ENCODE measurements at regions not wholly inside any gene's neighbourhood (a gene's known extent, or its start where the extent isn't known, plus 50 kb on each side); places are given as distances from the start of the nearest gene placed in this dataset.

DNA sequence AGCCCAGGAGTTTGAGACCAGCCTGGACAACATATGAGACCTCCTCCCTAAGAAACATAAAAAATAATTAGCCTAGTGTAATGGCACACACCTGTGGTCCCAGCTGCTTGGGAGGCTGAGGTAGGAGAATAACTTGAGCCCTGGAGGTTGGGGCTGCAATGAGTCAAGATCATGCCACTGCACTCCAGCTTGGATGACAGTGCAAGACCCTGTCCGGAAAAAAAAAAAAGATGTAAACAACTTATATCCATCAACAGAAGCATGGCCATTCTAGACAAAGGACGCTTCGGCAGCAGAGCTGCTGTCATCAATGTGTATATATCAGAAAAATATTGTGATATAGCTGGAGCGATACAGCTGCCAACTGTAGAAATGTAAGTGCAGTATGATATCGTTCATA is 59.6 kb upstream of the ARID1B start:
- TF ChIP-seq, protein P1, sequence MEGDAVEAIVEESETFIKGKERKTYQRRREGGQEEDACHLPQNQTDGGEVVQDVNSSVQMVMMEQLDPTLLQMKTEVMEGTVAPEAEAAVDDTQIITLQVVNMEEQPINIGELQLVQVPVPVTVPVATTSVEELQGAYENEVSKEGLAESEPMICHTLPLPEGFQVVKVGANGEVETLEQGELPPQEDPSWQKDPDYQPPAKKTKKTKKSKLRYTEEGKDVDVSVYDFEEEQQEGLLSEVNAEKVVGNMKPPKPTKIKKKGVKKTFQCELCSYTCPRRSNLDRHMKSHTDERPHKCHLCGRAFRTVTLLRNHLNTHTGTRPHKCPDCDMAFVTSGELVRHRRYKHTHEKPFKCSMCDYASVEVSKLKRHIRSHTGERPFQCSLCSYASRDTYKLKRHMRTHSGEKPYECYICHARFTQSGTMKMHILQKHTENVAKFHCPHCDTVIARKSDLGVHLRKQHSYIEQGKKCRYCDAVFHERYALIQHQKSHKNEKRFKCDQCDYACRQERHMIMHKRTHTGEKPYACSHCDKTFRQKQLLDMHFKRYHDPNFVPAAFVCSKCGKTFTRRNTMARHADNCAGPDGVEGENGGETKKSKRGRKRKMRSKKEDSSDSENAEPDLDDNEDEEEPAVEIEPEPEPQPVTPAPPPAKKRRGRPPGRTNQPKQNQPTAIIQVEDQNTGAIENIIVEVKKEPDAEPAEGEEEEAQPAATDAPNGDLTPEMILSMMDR (IDR thresholded peaks at IDR 0.05) = no peak
- H3K4me1 ChIP-seq (ENCODE audit: control insufficient read depth in 1 of 2, insufficient read depth in 1 of 2, low read depth in 1 of 2, low read length in 1 of 2) = peaks cover 13 to 15% of the 10 kb centered on the region in 2 experiments
- H3K4me3 ChIP-seq (ENCODE audit: low read depth in 1 of 2, low read length in 1 of 2) = no peak overlapping the region
- no peaks in the 10 kb centered on the region for H3K9me3 ChIP-seq
- peaks cover 3% of the 10 kb centered on the region for H3K27me3 ChIP-seq
- no peaks in the 10 kb centered on the region for H3K36me3 ChIP-seq
- H3K27ac ChIP-seq = no peak overlapping the region

DNA sequence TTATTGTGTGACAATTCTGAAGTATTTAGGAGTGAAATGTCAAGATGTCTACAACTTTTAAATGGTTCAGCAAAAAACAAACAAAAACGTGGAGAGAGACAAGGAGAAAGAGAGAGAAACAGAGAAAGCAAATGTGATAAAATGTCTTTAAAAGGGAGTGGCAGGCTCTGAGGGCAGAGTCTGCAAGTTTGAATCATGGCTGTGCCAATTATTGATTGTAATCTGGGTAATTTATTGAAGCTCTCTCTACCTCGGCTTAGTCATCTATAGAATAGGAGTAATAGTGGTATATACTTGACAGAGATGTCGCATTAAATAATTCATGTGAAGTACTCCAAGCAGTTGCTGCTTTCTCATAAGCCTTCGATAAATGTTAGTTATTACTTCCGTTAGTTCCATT is 61.3 kb upstream of the ARID1B start:
- Histone ChIP-seq H3K4me1 (ENCODE audit: control insufficient read depth in 1 of 2, insufficient read depth in 1 of 2, low read depth in 1 of 2, low read length in 1 of 2) (peaks cover 13 to 15% of the 10 kb centered on the region in 2 experiments), H3K27me3 (peaks cover 3% of the 10 kb centered on the region), H3K9me3 (no peaks in the 10 kb centered on the region), H3K4me3 (ENCODE audit: low read depth in 1 of 2, low read length in 1 of 2) (no peak overlapping the region), H3K27ac (no peak overlapping the region), H3K36me3 (no peaks in the 10 kb centered on the region)
- TF ChIP-seq, protein P1 (IDR thresholded peaks at IDR 0.05) = no peak

DNA sequence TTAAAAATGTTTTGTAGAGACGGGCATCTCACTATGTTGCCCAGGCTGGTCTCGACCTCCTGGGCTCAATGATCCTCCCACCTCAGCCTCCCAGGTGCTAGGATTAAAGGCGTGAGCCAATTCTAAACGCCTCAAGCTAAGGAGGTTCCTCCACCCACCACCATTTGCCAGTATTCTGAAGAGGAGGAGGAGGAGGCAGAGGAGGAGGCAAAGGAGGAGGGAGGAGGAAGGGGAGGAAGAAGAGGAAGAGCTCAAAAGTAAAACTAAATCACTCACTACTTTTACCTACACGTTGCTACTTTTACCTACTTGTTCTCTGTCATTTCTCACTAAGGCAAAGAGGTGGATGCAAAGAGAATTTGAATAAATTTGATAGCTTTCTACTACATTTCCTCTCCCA is 63.6 kb upstream of the ARID1B start:
- Histone ChIP-seq H3K27ac (no peak overlapping the region), H3K27me3 (no peaks in the 10 kb centered on the region)
- TF ChIP-seq, protein P1 (IDR thresholded peaks at IDR 0.05) = no peak

DNA sequence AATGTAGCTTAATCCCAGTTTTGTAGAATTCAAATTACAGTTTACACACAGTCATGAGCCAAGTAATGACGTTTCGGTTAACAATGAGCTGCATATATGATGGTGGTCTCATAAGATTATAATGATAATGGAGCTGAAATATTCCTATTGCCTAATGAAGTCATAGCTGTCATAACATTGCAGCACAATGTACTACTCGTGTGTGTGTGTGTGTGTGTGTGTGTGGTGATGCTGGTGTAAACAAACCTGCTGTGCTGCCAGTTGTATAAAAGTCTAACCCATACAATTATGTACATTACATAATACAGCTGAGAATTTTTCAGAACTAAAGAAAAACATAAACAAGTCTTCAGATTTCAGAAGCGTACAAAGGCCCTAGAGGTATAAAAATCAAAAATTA is 66.7 kb upstream of the ARID1B start:
- Histone ChIP-seq H3K4me1 (ENCODE audit: control insufficient read depth in 1 of 2, insufficient read depth in 1 of 2, low read depth in 1 of 2, low read length in 1 of 2) (no peaks in the 10 kb centered on the region), H3K4me3 (ENCODE audit: low read depth in 1 of 2, low read length in 1 of 2) (no peak overlapping the region), H3K9me3 (no peaks in the 10 kb centered on the region), H3K27me3 (no peaks in the 10 kb centered on the region), H3K27ac (no peak overlapping the region), H3K36me3 (no peaks in the 10 kb centered on the region)
- TF ChIP-seq, protein P1 (IDR thresholded peaks at IDR 0.05) = no peak

More for the DNA sequence above, 63.6 kb upstream of the ARID1B start:
- H3K36me3 ChIP-seq = no peaks in the 10 kb centered on the region
- no peaks in the 10 kb centered on the region for H3K4me1 ChIP-seq (ENCODE audit: control insufficient read depth in 1 of 2, insufficient read depth in 1 of 2, low read depth in 1 of 2, low read length in 1 of 2)
- H3K4me3 ChIP-seq (ENCODE audit: low read depth in 1 of 2, low read length in 1 of 2) = no peak overlapping the region
- H3K9me3 ChIP-seq = no peaks in the 10 kb centered on the region

DNA sequence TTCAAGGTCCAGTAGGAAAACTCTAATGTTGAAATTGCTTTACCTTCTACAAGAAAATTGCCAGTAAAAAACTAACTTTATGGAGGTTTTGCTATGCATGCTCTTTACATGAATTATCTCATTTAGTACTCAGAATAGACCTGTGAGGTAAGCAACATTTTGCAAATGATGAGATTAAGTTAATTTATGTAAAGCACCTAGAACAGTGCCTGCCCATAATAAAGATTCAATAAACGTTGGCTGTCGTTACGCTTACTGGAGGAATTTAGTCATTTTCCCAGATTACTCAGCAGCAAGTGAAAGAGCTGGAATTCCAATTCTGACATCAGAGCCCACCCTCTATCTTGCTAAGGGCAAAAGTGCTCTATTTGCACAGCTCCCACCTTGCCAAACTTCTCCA is 69.4 kb upstream of the ARID1B start:
- Histone ChIP-seq H3K4me1 (ENCODE audit: control insufficient read depth in 1 of 2, insufficient read depth in 1 of 2, low read depth in 1 of 2, low read length in 1 of 2) (no peaks in the 10 kb centered on the region), H3K27ac (no peak overlapping the region), H3K4me3 (ENCODE audit: low read depth in 1 of 2, low read length in 1 of 2) (no peak overlapping the region), H3K27me3 (no peaks in the 10 kb centered on the region), H3K36me3 (no peaks in the 10 kb centered on the region), H3K9me3 (no peaks in the 10 kb centered on the region)
- TF ChIP-seq, protein P1 (IDR thresholded peaks at IDR 0.05) = no peak

DNA sequence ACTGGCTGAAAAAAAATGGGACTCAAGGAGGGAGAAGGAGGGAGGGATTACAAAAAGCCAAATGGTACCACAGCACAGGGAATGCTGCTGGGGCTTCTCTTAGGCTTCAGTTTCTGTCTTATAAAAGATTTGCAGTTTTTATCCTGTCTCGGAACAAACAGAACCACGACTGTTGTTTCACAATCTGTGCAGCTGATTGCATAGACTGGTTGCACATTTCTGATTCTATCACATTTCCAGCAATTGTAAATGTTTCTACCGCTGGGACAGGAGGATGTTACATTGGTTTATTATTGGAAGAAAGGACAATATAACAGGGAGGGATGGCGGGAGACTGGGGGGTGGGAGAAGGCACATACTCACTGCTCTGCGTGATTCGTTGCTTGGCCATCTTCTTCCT is 73.5 kb upstream of the ARID1B start:
- TF ChIP-seq, protein P1 (IDR thresholded peaks at IDR 0.05) = no peak
- H3K4me1 ChIP-seq (ENCODE audit: control insufficient read depth in 1 of 2, insufficient read depth in 1 of 2, low read depth in 1 of 2, low read length in 1 of 2) = no peaks in the 10 kb centered on the region
- H3K27ac ChIP-seq = no peak overlapping the region
- H3K4me3 ChIP-seq (ENCODE audit: low read depth in 1 of 2, low read length in 1 of 2) = no peak overlapping the region
- H3K9me3 ChIP-seq = no peaks in the 10 kb centered on the region
- H3K27me3 ChIP-seq = no peaks in the 10 kb centered on the region
- H3K36me3 ChIP-seq = no peaks in the 10 kb centered on the region
